ENCODE measurements at regions not wholly inside any gene's neighbourhood (a gene's known extent, or its start where the extent isn't known, plus 50 kb on each side); places are given as distances from the start of the nearest gene placed in this dataset.

- intact Hi-C loops (cut with DNase I, micrococcal nuclease), result loop anchor here in 1 of 2 experiments (10.0 kb wide), 1 partner anchor 67 kb away; no protein-coding TSS in a partner anchor
- CTCF ChIA-PET, result no interaction called here
- Histone ChIP-seq H3K4me3 (ENCODE audit: low read length) (no peak overlapping the region), H3K27ac (ENCODE audit: low read depth in 1 of 2, low read length in 2 of 2) (no peak overlapping the region), H3K36me3 (ENCODE audit: insufficient read depth, low read length) (no peaks in the 10 kb centered on the region), H3K27me3 (ENCODE audit: control insufficient read depth in 1 of 2, insufficient read depth in 2 of 2, low read length in 2 of 2) (no peaks in the 10 kb centered on the region), H3K9me3 (ENCODE audit: control insufficient read depth in 1 of 2, insufficient read depth in 1 of 2, low read length in 2 of 2) (peaks cover 19 to 65% of the 10 kb centered on the region in 2 experiments), H3K4me1 (ENCODE audit: insufficient read depth, low read length) (peaks cover 4% of the 10 kb centered on the region)
- no peak overlapping the region for H3K4me3 Mint-ChIP-seq
- H3K36me3 Mint-ChIP-seq (ENCODE audit: low read depth), result no peaks in the 10 kb centered on the region
- peaks cover 4% of the 10 kb centered on the region for H3K4me1 Mint-ChIP-seq (ENCODE audit: low read depth)
- no peak for DNase-seq
- no peak overlapping the region for H3K27ac Mint-ChIP-seq
- POLR2A ChIA-PET, result interaction anchor here (1.2 kb wide), 1 partner anchor 230 kb away, joined by 3 read pairs; no protein-coding TSS in a partner anchor
- no peak for TF ChIP-seq CTCF (IDR thresholded peaks at IDR 0.05)
- H3K27me3 Mint-ChIP-seq, result peaks cover 4% of the 10 kb centered on the region
- no peak for ATAC-seq (ENCODE audit: poor library complexity)
- H3K9me3 Mint-ChIP-seq, result peaks cover 12% of the 10 kb centered on the region
Observed at GRCh38 chr20:63107449-63108200, 100.9 kb upstream of the BHLHE23 start.

- no peak for TF ChIP-seq CTCF (IDR thresholded peaks at IDR 0.05)
- H3K9me3 Mint-ChIP-seq, result peaks cover 12% of the 10 kb centered on the region
- CTCF ChIA-PET, result no interaction called here
- no peak overlapping the region for H3K4me3 ChIP-seq (ENCODE audit: low read length)
- peaks cover 19 to 60% of the 10 kb centered on the region in 2 experiments for H3K9me3 ChIP-seq (ENCODE audit: control insufficient read depth in 1 of 2, insufficient read depth in 1 of 2, low read length in 2 of 2)
- no peaks in the 10 kb centered on the region for H3K27me3 ChIP-seq (ENCODE audit: control insufficient read depth in 1 of 2, insufficient read depth in 2 of 2, low read length in 2 of 2)
- DNase-seq, result no peak
- H3K4me1 ChIP-seq (ENCODE audit: insufficient read depth, low read length), result peaks cover 5% of the 10 kb centered on the region
- peaks cover 5% of the 10 kb centered on the region for H3K27me3 Mint-ChIP-seq
- H3K36me3 Mint-ChIP-seq (ENCODE audit: low read depth), result peaks cover 3% of the 10 kb centered on the region
- POLR2A ChIA-PET, result interaction anchor here (1.2 kb wide), 1 partner anchor 230 kb away, joined by 3 read pairs; no protein-coding TSS in a partner anchor
- intact Hi-C loops (cut with DNase I, micrococcal nuclease), result loop anchor here in 1 of 2 experiments (10.0 kb wide), 1 partner anchor 68 kb away; no protein-coding TSS in a partner anchor
- no peak overlapping the region for H3K4me3 Mint-ChIP-seq
- H3K27ac Mint-ChIP-seq, result peak overlapping the region; percentile 36
- H3K4me1 Mint-ChIP-seq (ENCODE audit: low read depth), result peaks cover 7% of the 10 kb centered on the region
- H3K36me3 ChIP-seq (ENCODE audit: insufficient read depth, low read length), result no peaks in the 10 kb centered on the region
- no peak overlapping the region for H3K27ac ChIP-seq (ENCODE audit: low read depth in 1 of 2, low read length in 2 of 2)
- no peak for ATAC-seq (ENCODE audit: poor library complexity)
Observed at GRCh38 chr20:63106765-63107448, 100.1 kb upstream of the BHLHE23 start.

GRCh38 chr20:63106108-63106764 is 99.5 kb upstream of the BHLHE23 start:
- peaks cover 7% of the 10 kb centered on the region for H3K27me3 Mint-ChIP-seq
- H3K4me1 Mint-ChIP-seq (ENCODE audit: low read depth), result peaks cover 12% of the 10 kb centered on the region
- DNase-seq (no peak), ATAC-seq (ENCODE audit: poor library complexity) (no peak)
- TF ChIP-seq CTCF (IDR thresholded peaks at IDR 0.05), result no peak
- H3K27ac Mint-ChIP-seq, result peak overlapping the region; percentile 36
- H3K27me3 ChIP-seq (ENCODE audit: control insufficient read depth in 1 of 2, insufficient read depth in 2 of 2, low read length in 2 of 2), result no peaks in the 10 kb centered on the region
- no peaks in the 10 kb centered on the region for H3K36me3 ChIP-seq (ENCODE audit: insufficient read depth, low read length)
- peaks cover 7% of the 10 kb centered on the region for H3K9me3 Mint-ChIP-seq
- H3K9me3 ChIP-seq (ENCODE audit: control insufficient read depth in 1 of 2, insufficient read depth in 1 of 2, low read length in 2 of 2), result peaks cover 12 to 59% of the 10 kb centered on the region in 2 experiments
- H3K36me3 Mint-ChIP-seq (ENCODE audit: low read depth), result peaks cover 9% of the 10 kb centered on the region
- H3K4me3 Mint-ChIP-seq, result no peak overlapping the region
- H3K4me3 ChIP-seq (ENCODE audit: low read length), result no peak overlapping the region
- CTCF ChIA-PET, result no interaction called here
- no peak overlapping the region for H3K27ac ChIP-seq (ENCODE audit: low read depth in 1 of 2, low read length in 2 of 2)
- POLR2A ChIA-PET, result no interaction called here
- intact Hi-C loops (cut with DNase I, micrococcal nuclease), result loop anchor here in 1 of 2 experiments (10.0 kb wide), 1 partner anchor 69 kb away; no protein-coding TSS in a partner anchor
- H3K4me1 ChIP-seq (ENCODE audit: insufficient read depth, low read length), result peaks cover 9% of the 10 kb centered on the region

Measured in CD4-positive, alpha-beta T cell (primary cell).